GM12891 (cell line): ENCODE measurements at regions not wholly inside any gene's neighbourhood (a gene's known extent, or its start where the extent isn't known, plus 50 kb on each side); places are given as distances from the start of the nearest gene placed in this dataset.

Source experiments
- PAX5 ChIP-seq: IDR thresholded peaks from 2 replicates; pipeline ENCODE4 v1.6.1; 2011; ENCODE audit warnings: low read length, moderate library complexity, mild to moderate bottlenecking; ENCODE audit not compliant: insufficient read depth, severe bottlenecking
- POLR2A ChIP-seq: IDR thresholded peaks from 2 replicates; pipeline ENCODE4 v1.6.1; 2011; ENCODE audit warnings: low read depth, low read length, control low read depth
- POLR2AphosphoS5 ChIP-seq: IDR thresholded peaks from 2 replicates; pipeline ENCODE4 v1.6.1; 2011; ENCODE audit warnings: low read depth, low read length, control low read depth
- POU2F2 ChIP-seq: IDR thresholded peaks from 2 replicates; pipeline ENCODE4 v1.6.1; 2011; ENCODE audit warnings: low read depth, mild to moderate bottlenecking, control low read depth, low read length, moderate library complexity
- SPI1 ChIP-seq: IDR thresholded peaks from 2 replicates; pipeline ENCODE4 v1.6.1; 2011; ENCODE audit warnings: low read depth, low read length, control low read depth
- TAF1 ChIP-seq: IDR thresholded peaks from 2 replicates; pipeline ENCODE4 v1.6.1; 2011; ENCODE audit warnings: low read depth, low read length, control low read depth

DNA sequence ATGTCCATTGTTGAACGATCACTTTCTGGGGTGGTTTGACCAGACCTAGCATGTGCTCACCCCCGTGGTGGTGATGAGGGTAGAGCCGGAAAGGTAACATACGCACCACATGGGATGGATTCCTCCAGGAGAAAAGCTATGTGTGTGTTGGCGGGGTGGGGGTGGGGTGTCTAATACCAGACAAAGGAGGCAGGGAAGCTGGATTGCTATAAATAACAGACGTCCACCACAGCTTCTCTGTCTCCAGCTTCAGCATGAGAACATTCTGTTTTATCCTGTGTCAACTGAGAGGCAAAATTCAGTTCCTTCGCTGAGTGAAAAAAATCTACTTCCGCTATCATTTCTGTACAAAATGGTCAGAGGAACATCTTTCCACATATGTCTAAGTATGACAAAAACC is 151.0 kb downstream of the PCSK1 start:
- no peak for TF ChIP-seq POLR2A
- no peak for TF ChIP-seq PAX5
- no peak for TF ChIP-seq POLR2AphosphoS5
- no peak for TF ChIP-seq TAF1
- TF ChIP-seq SPI1, result no peak
- TF ChIP-seq POU2F2, result no peak
